Ovary (tissue), 3 donors: ENCODE measurements at regions not wholly inside any gene's neighbourhood (a gene's known extent, or its start where the extent isn't known, plus 50 kb on each side); places are given as distances from the start of the nearest gene placed in this dataset.

Experiments used
- POLR2A ChIP-seq: fragments of 450-650 bp; IDR thresholded peaks from one replicate; pipeline ENCODE4 v1.6.1; 2017; ENCODE audit warnings: antibody characterized with exemption, mild to moderate bottlenecking, moderate library complexity
- TF ChIP-seq, protein P1 (sequence below), 3 donors: fragments of 450-650 bp in 2 of 3; fragments of 200-600 bp in 1 of 3; IDR thresholded peaks; one replicate each; pipeline versions ENCODE4 v1.5.1 to v1.8.0; 2016 to 2022; ENCODE audit warnings: antibody characterized with exemption in 3 of 3, mild to moderate bottlenecking in 1 of 3
- donor health status: DM: no; HTN: no; CAD: no.

GRCh38 chr5:117411701-117412100 lies 837.1 kb upstream of the SEMA6A start:
- TF ChIP-seq, protein P1, sequence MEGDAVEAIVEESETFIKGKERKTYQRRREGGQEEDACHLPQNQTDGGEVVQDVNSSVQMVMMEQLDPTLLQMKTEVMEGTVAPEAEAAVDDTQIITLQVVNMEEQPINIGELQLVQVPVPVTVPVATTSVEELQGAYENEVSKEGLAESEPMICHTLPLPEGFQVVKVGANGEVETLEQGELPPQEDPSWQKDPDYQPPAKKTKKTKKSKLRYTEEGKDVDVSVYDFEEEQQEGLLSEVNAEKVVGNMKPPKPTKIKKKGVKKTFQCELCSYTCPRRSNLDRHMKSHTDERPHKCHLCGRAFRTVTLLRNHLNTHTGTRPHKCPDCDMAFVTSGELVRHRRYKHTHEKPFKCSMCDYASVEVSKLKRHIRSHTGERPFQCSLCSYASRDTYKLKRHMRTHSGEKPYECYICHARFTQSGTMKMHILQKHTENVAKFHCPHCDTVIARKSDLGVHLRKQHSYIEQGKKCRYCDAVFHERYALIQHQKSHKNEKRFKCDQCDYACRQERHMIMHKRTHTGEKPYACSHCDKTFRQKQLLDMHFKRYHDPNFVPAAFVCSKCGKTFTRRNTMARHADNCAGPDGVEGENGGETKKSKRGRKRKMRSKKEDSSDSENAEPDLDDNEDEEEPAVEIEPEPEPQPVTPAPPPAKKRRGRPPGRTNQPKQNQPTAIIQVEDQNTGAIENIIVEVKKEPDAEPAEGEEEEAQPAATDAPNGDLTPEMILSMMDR (IDR thresholded peaks at IDR 0.05), result no peak
- TF ChIP-seq POLR2A, result no peak
